Small intestine (tissue), 7 donors: ENCODE measurements at regions not wholly inside any gene's neighbourhood (a gene's known extent, or its start where the extent isn't known, plus 50 kb on each side); places are given as distances from the start of the nearest gene placed in this dataset.
A peak's percentile ranks its signal among the peaks of the same experiment; 100 is the strongest.
"Not testable (repeated sequence)": the region's sequence is repeated elsewhere in the genome, so short reads cannot be mapped to it uniquely, and the experiment has no call there.

Source experiments
- DNase-seq, 2 donors: peaks; one replicate each; pipeline versions ENCODE4 v3.0.0 to v3.0.0-alpha.2; 2013
- FAIRE-seq: peaks from 2 replicates; lab custom pipeline; 2012; peaks lifted over from hg19 to GRCh38; lab: Jason Lieb, UNC
- H3K27ac ChIP-seq, 3 donors: one replicate each; pipeline ENCODE4 v1.5.1; 2013; ENCODE audit warnings: low read length in 2 of 3, mild to moderate bottlenecking in 2 of 3, control low read depth in 1 of 3, inconsistent platforms in 1 of 3, low read depth in 1 of 3, moderate library complexity in 1 of 3
- H3K27me3 ChIP-seq, 3 donors: one replicate each; pipeline ENCODE4 v1.6.1; 2013; ENCODE audit warnings: low read length in 3 of 3, inconsistent platforms in 1 of 3; ENCODE audit not compliant: control insufficient read depth in 3 of 3, insufficient read depth in 3 of 3
- H3K36me3 ChIP-seq, 3 donors: one replicate each; pipeline ENCODE4 v1.6.1; 2013; ENCODE audit warnings: low read length in 3 of 3, inconsistent platforms in 1 of 3, low read depth in 1 of 3, mild to moderate bottlenecking in 1 of 3, moderate library complexity in 1 of 3; ENCODE audit not compliant: control insufficient read depth in 3 of 3, insufficient read depth in 2 of 3
- H3K4me1 ChIP-seq, 3 donors: one replicate each; pipeline ENCODE4 v1.6.1; 2013; ENCODE audit warnings: low read length in 2 of 3, inconsistent platforms in 1 of 3, low read depth in 1 of 3, mild to moderate bottlenecking in 1 of 3, moderate library complexity in 1 of 3; ENCODE audit not compliant: control insufficient read depth in 3 of 3, insufficient read depth in 2 of 3
- H3K4me3 ChIP-seq, 3 donors: one replicate each; pipeline ENCODE4 v1.5.1; 2013; ENCODE audit warnings: low read length in 3 of 3, control low read depth in 1 of 3, inconsistent platforms in 1 of 3, low read depth in 1 of 3, mild to moderate bottlenecking in 1 of 3, moderate library complexity in 1 of 3
- H3K9me3 ChIP-seq, 2 donors: one replicate each; pipeline ENCODE4 v1.6.1; 2013; ENCODE audit warnings: low read depth in 1 of 2, low read length in 1 of 2; ENCODE audit not compliant: control insufficient read depth in 2 of 2, insufficient read depth in 1 of 2
- WGBS, 3 donors: extraction: QIAGEN DNeasy Blood & Tissue Kit; methylation state at CpG; one replicate each; pipeline ENCODE4 v1.1.7; 2013; 5-methylcytosine and 5-hydroxymethylcytosine counted together
- donor health status: healthy with polysubstance abuse.
- donor health status: control.
- donor health status: control.
- donor health status: Bipolar disorder and iron deficiency.
- donor health status: healthy.

- WGBS, 3 donors, result 14 to 50% (median 39%) methylated on average over 6 of the region's 6 CpGs
- Histone ChIP-seq H3K4me3 (no peak overlapping the region), H3K4me1 (peaks cover 0 to 4% (median 3%) of the 10 kb centered on the region in 3 donors), H3K27me3 (no peaks in the 10 kb centered on the region), H3K9me3 (no peaks in the 10 kb centered on the region), H3K36me3 (no peaks in the 10 kb centered on the region), H3K27ac (peak overlapping the region in 1 of 3 donors; percentile 56)
- FAIRE-seq, result no peak
- DNase-seq, result peak; percentile 81 to 88
Measured at GRCh38 chr13:40368127-40368891, 298.1 kb downstream of the FOXO1 start.

- no peaks in the 10 kb centered on the region for H3K27me3 ChIP-seq
- H3K9me3 ChIP-seq, result no peaks in the 10 kb centered on the region
- H3K36me3 ChIP-seq, result no peaks in the 10 kb centered on the region
- DNase-seq (no peak), FAIRE-seq (no peak)
- H3K4me3 ChIP-seq, result no peak overlapping the region
- peaks cover 0 to 3% (median 0%) of the 10 kb centered on the region in 3 donors for H3K4me1 ChIP-seq
- WGBS, 3 donors, result 84 to 91% (median 85%) methylated on average over 4 of the region's 4 CpGs
- H3K27ac ChIP-seq, result no peak overlapping the region
Measured at GRCh38 chr13:40370661-40371060, 295.8 kb downstream of the FOXO1 start.

- no peaks in the 10 kb centered on the region for H3K27me3 ChIP-seq
- FAIRE-seq, result no peak
- DNase-seq, result no peak
- H3K4me3 ChIP-seq, result no peak overlapping the region
- no peak overlapping the region for H3K27ac ChIP-seq
- peaks cover 0 to 3% (median 0%) of the 10 kb centered on the region in 3 donors for H3K4me1 ChIP-seq
- no peaks in the 10 kb centered on the region for H3K36me3 ChIP-seq
- no peaks in the 10 kb centered on the region for H3K9me3 ChIP-seq
- WGBS, 3 donors, result 73 to 89% (median 86%) methylated on average over 7 of the region's 7 CpGs
Measured at GRCh38 chr13:40371531-40372125, 294.8 kb downstream of the FOXO1 start.

GRCh38 chr13:40373608-40374007 is 292.8 kb downstream of the FOXO1 start:
- H3K4me1 ChIP-seq, FAIRE-seq, H3K36me3 ChIP-seq, H3K27me3 ChIP-seq, H3K4me3 ChIP-seq, H3K27ac ChIP-seq, DNase-seq, H3K9me3 ChIP-seq: not testable (repeated sequence)
- WGBS, 3 donors, result 69 to 80% (median 79%) methylated on average over 6 of the region's 6 CpGs

GRCh38 chr13:40375489-40376171 is 290.8 kb downstream of the FOXO1 start:
- peaks cover 0 to 3% of the 10 kb centered on the region in 2 donors for H3K9me3 ChIP-seq
- 68 to 81% (median 71%) methylated on average over 7 of the region's 7 CpGs for WGBS, 3 donors
- H3K27ac ChIP-seq, result no peak overlapping the region
- no peaks in the 10 kb centered on the region for H3K36me3 ChIP-seq
- FAIRE-seq, result no peak
- peaks cover 0 to 5% (median 0%) of the 10 kb centered on the region in 3 donors for H3K27me3 ChIP-seq
- H3K4me1 ChIP-seq, result no peaks in the 10 kb centered on the region
- H3K4me3 ChIP-seq, result no peak overlapping the region
- no peak for DNase-seq

GRCh38 chr13:40376296-40376849 is 290.1 kb downstream of the FOXO1 start:
- Histone ChIP-seq H3K9me3 (peaks cover 0 to 3% of the 10 kb centered on the region in 2 donors), H3K36me3 (no peaks in the 10 kb centered on the region)

GRCh38 chr13:40376867-40377535 is 289.4 kb downstream of the FOXO1 start:
- no peak for DNase-seq
- H3K4me3 ChIP-seq, result no peak overlapping the region
- H3K9me3 ChIP-seq, result peaks cover 0 to 3% of the 10 kb centered on the region in 2 donors
- H3K4me1 ChIP-seq, result no peaks in the 10 kb centered on the region
- H3K36me3 ChIP-seq, result no peaks in the 10 kb centered on the region
- no peak for FAIRE-seq
- WGBS, 3 donors, result 67 to 87% (median 82%) methylated on average over 10 of the region's 10 CpGs
- peaks cover 0 to 5% (median 0%) of the 10 kb centered on the region in 3 donors for H3K27me3 ChIP-seq
- no peak overlapping the region for H3K27ac ChIP-seq

More at GRCh38 chr13:40376296-40376849, 290.1 kb downstream of the FOXO1 start:
- H3K4me1 ChIP-seq, result no peaks in the 10 kb centered on the region
- WGBS, 3 donors, result 78 to 97% (median 81%) methylated on average over 4 of the region's 4 CpGs
- peaks cover 0 to 5% (median 0%) of the 10 kb centered on the region in 3 donors for H3K27me3 ChIP-seq
- DNase-seq, result no peak
- no peak overlapping the region for H3K4me3 ChIP-seq
- no peak for FAIRE-seq
- H3K27ac ChIP-seq, result no peak overlapping the region

- H3K4me3 ChIP-seq, result no peak overlapping the region
- peaks cover 0 to 3% of the 10 kb centered on the region in 2 donors for H3K9me3 ChIP-seq
- FAIRE-seq (no peak), DNase-seq (no peak)
- no peaks in the 10 kb centered on the region for H3K36me3 ChIP-seq
- WGBS, 3 donors, result 82 to 94% (median 87%) methylated on average over 8 of the region's 8 CpGs
- no peaks in the 10 kb centered on the region for H3K4me1 ChIP-seq
- no peak overlapping the region for H3K27ac ChIP-seq
- peaks cover 0 to 5% (median 0%) of the 10 kb centered on the region in 3 donors for H3K27me3 ChIP-seq
Measured at GRCh38 chr13:40377783-40378182, 288.7 kb downstream of the FOXO1 start.
